ENCODE measurements at regions not wholly inside any gene's neighbourhood (a gene's known extent, or its start where the extent isn't known, plus 50 kb on each side); places are given as distances from the start of the nearest gene placed in this dataset.

- TF ChIP-seq ZBTB33 (IDR thresholded peaks at IDR 0.05; ENCODE audit: extremely low read depth, insufficient replicate concordance, low read length) = no peak
- TF ChIP-seq CEBPB (IDR thresholded peaks at IDR 0.05; ENCODE audit: low read depth) = no peak
- no peak for TF ChIP-seq TCF7L2 (IDR thresholded peaks at IDR 0.05; ENCODE audit: borderline replicate concordance, extremely low read depth, insufficient read depth, insufficient read length)
- no peak for TF ChIP-seq JUND (IDR thresholded peaks at IDR 0.05)
Observed at GRCh38 chr12:111067498-111067897, 147.1 kb upstream of the MYL2 start (continued).

GRCh38 chr12:111066744-111067437 is 146.5 kb upstream of the MYL2 start:
- CTCF ChIA-PET = no interaction called here
- Histone ChIP-seq H3K27me3 (ENCODE audit: insufficient read depth, low read length) (no peaks in the 10 kb centered on the region), H3K4me2 (ENCODE audit: low read length) (no peak overlapping the region; the same call in 1 of the 2 replicates), H3K9me2 (ENCODE audit: insufficient read depth) (no peaks in the 10 kb centered on the region), H3K9ac (ENCODE audit: low read length) (no peak overlapping the region), H3K27ac (ENCODE audit: low read depth, low read length) (no peak overlapping the region), H3K4me1 (ENCODE audit: control insufficient read depth in 1 of 2, insufficient read depth in 2 of 2, low read length in 2 of 2) (peaks cover 0 to 7% of the 10 kb centered on the region in 2 experiments; a peak in 1 of 4 replicates), H3K4me3 (replicated peaks in 1 of 2; ENCODE audit: low read depth in 1 of 2, low read length in 2 of 2) (no peak overlapping the region), H3K79me2 (ENCODE audit: insufficient read depth, low read length) (no peaks in the 10 kb centered on the region), H3K36me3 (ENCODE audit: control insufficient read depth in 1 of 2, insufficient read depth in 2 of 2, low read length in 2 of 2) (no peaks in the 10 kb centered on the region), H2AFZ (ENCODE audit: low read depth, low read length, poor library complexity, severe bottlenecking) (peak overlapping the region; percentile 40), H4K20me1 (ENCODE audit: insufficient read depth) (no peaks in the 10 kb centered on the region), H3K9me3 (ENCODE audit: control insufficient read depth in 1 of 2, insufficient read depth in 1 of 2, low read depth in 1 of 2, low read length in 2 of 2) (no peaks in the 10 kb centered on the region)
- no TSS peak for BruUV-seq (replicated peaks)
- peak; percentile 87 for ATAC-seq
- POLR2A ChIA-PET = no interaction called here
- peak; percentile 32 for DNase-seq (ENCODE audit: low read depth, low spot score)
- intact Hi-C loops (cut with micrococcal nuclease) = no loop called here
- RAD21 ChIA-PET (ENCODE audit: low non-redundant PET in 1 of 2, low total read pairs in 2 of 2, uncharacterized antibody in 2 of 2, unreplicated experiment in 2 of 2) = no interaction called here
- TF ChIP-seq SRF (IDR thresholded peaks at IDR 0.05; ENCODE audit: low read depth) (no peak), SP1 (IDR thresholded peaks at IDR 0.05; ENCODE audit: low read depth) (0 out of 2 replicates have a peak, but pooled peaks have one; percentile 28)
